Vagina (tissue), 2 donors: ENCODE measurements at regions not wholly inside any gene's neighbourhood (a gene's known extent, or its start where the extent isn't known, plus 50 kb on each side); places are given as distances from the start of the nearest gene placed in this dataset.

Experiments
- POLR2A ChIP-seq, 2 donors: fragments of 450-650 bp; IDR thresholded peaks; one replicate each; pipeline ENCODE4 v1.6.1; 2017; ENCODE audit warnings: antibody characterized with exemption in 2 of 2, mild to moderate bottlenecking in 2 of 2, moderate library complexity in 2 of 2
- TF ChIP-seq, protein P1 (sequence below), 3 experiments: fragments of 450-650 bp in 2 of 3; fragments of 200-600 bp in 1 of 3; sonication (generic) in 1 of 3; IDR thresholded peaks; one replicate each; pipeline ENCODE4 v1.5.1; 2017 to 2019; ENCODE audit warnings: antibody characterized with exemption in 3 of 3, mild to moderate bottlenecking in 2 of 3, moderate library complexity in 2 of 3

DNA sequence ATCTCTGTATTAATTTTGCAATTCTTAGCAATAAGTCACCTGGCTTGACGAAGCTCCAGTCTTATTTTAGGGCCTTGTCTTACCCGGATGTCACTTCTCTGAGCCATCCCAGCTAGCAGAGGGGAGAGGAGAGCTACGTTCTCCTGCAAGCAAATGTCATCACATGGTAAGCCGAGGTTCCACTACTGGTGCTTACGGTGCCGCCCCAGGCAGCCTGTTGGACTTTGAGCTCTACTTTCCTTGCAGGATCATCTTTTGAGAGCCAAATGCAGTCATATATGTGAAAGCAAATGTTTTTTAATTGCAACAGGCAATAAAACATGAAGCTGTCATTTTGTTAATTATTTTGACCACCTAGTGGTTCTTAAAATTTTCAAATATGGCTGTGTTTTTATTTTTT, 140.9 kb downstream of the FAM43A start:
- TF ChIP-seq, protein P1, sequence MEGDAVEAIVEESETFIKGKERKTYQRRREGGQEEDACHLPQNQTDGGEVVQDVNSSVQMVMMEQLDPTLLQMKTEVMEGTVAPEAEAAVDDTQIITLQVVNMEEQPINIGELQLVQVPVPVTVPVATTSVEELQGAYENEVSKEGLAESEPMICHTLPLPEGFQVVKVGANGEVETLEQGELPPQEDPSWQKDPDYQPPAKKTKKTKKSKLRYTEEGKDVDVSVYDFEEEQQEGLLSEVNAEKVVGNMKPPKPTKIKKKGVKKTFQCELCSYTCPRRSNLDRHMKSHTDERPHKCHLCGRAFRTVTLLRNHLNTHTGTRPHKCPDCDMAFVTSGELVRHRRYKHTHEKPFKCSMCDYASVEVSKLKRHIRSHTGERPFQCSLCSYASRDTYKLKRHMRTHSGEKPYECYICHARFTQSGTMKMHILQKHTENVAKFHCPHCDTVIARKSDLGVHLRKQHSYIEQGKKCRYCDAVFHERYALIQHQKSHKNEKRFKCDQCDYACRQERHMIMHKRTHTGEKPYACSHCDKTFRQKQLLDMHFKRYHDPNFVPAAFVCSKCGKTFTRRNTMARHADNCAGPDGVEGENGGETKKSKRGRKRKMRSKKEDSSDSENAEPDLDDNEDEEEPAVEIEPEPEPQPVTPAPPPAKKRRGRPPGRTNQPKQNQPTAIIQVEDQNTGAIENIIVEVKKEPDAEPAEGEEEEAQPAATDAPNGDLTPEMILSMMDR (IDR thresholded peaks at IDR 0.05), result no peak
- no peak for TF ChIP-seq POLR2A (IDR thresholded peaks at IDR 0.05)
